SK-N-DZ (cell line): ENCODE measurements at regions not wholly inside any gene's neighbourhood (a gene's known extent, or its start where the extent isn't known, plus 50 kb on each side); places are given as distances from the start of the nearest gene placed in this dataset.
A peak's percentile ranks its signal among the peaks of the same experiment; 100 is the strongest.
"Not testable (repeated sequence)": the region's sequence is repeated elsewhere in the genome, so short reads cannot be mapped to it uniquely, and the experiment has no call there.

Experiments used
- DNase-seq: peaks from one replicate; pipeline ENCODE4 v3.0.0-alpha.2; 2015; ENCODE audit warnings: low spot score

DNA sequence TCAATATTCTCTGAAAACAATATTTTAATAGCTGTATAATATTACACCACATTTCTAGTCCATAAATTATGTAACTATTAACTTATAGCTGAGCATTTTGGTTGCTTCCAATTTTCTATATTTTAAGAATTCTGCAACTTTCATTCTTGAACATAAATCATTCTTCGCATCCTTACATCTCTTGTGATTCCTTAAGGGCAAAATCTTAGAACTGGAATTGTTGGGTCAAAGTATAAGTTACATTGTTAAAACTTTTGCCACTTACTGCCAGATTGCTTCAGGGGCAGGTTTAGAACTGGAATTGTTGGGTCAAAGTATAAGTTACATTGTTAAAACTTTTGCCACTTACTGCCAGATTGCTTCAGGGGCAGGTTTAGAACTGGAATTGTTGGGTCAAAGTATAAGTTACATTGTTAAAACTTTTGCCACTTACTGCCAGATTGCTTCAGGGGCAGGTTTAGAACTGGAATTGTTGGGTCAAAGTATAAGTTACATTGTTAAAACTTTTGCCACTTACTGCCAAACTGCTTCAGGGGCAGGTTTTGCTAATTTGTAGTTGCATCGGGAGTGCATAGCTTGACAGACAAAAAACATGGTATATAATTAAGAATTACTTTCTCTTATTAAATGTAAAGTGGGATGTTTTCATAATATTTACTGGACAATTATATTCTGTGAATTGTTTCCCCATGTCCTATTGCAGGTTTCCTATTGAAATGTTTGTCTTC, 179.9 kb upstream of the OR13F1 start:
- DNase-seq = not testable (repeated sequence)

- no peak for DNase-seq
Observed at GRCh38 chr9:104326912-104327311, 177.2 kb upstream of the OR13F1 start.

- no peak for DNase-seq
Observed at GRCh38 chr9:104329245-104329644, 174.8 kb upstream of the OR13F1 start.

DNA sequence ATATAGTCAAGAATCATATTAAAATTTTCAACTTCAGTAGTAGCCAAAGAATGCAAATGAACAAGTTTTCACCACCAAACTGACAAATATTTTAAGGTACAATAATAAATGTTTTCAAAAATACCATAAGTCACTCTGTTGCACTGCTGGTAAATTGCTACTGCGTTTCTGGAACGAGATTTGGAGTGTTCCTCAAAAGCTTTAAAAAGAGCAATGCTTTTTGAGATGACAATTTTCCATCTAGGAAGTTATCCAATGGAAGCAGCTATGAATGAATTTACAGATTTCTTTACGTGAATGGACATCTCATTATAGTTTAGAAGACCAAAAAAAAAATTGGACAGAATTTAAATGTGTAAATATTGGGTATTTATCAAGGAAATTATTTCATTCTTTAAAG, 173.2 kb upstream of the OR13F1 start:
- DNase-seq = no peak

DNA sequence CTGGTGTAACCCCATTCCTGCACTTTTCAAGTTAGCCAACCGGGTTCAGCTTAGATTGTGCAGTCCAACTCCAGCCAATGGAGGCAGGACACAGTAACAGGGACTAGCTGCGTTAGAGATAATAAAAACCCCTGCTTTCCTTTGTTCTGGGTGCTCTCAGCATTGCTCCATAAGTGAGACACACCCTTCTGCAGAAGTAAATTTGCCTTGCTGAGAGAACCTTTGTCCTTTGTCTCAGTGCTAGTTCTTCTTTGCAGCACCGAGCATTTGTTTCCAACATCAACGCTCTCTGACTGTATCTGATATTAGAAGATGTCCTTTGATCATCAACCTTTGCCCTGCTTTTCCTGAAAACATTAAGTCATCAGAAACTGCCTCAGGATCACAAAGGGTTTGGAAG, 169.5 kb upstream of the OR13F1 start:
- DNase-seq = no peak

DNA sequence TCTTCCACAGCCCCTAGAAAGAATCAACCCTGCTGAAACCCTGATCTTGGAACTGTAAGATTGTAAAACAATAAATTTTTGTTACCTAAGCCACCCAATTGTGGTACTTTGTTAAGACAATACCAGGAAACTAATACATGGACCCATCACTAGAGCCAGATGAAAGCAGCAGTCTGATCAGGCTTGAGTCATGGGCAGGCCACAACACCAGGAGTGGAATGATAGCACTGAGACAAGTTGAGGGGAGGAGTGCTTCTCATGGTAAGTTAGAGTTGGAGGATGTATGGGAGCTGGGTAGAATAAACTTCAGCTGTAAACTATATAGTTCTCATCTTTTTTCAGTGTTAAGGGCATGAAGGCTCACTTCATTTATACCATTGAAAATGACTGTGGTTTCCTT, 164.4 kb upstream of the OR13F1 start:
- DNase-seq = no peak

GRCh38 chr9:104342552-104342951, 161.5 kb upstream of the OR13F1 start:
- DNase-seq = no peak

DNA sequence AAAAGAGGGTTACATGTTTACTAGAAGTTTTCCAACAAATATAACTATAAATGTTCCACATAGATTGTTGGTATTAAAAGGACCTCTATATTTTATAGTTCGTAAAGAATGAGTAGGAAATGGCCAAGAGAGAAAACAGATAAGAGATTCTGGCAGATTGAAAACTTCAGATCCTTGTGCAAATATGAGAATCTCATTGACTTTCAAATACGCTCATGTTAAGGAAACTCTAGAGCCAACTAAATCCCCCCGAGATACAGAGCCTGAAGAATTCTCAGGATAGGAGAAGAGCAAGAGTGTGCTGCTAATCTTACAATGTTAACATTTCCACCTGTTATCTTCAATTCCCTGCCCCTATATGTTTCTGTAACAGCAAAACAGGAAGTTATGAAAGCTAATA, 159.0 kb upstream of the OR13F1 start:
- DNase-seq = no peak

DNA sequence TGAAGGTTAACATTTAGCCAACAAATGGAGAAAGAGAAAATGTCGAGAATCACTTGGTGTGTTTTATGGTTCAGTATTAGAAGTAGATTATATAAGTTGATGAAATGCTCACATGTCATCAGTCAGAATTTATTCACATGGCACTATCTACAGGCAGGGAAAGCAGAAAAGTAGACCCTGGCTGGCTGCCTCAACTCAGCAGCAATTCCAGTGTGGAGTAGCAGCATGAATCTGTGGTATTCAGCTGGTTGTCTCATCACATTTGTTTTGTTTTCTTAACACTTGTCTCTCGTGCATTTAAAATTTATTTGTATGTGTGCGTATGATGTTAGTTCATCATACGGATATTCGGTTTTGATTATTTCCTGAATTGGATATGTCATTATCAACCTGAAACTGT, 153.5 kb upstream of the OR13F1 start:
- DNase-seq = no peak

DNA sequence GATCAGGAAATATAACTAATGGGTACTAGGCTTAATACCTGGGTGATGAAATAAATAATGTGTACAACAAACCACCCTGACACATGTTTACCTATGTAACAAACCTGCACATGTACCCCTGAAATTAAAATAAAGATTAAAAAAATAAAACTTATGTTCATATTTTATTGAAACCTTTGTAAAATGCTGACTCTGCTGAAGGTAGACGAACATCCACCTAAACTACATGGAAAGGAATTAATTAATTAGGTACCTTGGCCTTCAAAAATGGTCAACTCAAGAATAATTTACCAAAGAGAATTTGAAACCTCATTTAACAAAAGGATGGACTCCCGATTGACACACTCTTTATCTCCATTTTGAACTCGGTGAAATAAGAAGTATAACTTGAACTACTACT, 152.3 kb upstream of the OR13F1 start:
- no peak for DNase-seq

GRCh38 chr9:104361207-104361606, 142.9 kb upstream of the OR13F1 start:
- peak; percentile 2 for DNase-seq

GRCh38 chr9:104362912-104363472, 141.1 kb upstream of the OR13F1 start:
- DNase-seq = no peak

DNA sequence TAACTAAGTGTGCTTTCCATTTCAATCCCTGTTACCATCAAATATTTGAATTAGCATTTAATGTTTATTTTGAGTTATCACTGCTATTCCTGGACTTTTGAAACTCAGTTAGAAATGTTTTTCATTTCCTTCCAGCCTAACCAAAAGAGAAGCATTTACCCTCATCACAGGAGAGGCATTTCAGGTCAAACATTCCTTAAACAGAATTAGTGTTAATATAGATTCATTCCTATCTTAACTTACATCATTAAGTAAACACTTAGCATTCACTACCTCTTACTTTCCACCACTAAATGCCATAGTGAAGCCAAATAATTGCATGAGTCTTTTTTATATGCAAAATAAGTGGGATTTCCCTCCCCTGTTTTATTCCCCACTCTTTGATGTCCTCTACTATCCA, 136.6 kb upstream of the OR13F1 start:
- DNase-seq = no peak

DNA sequence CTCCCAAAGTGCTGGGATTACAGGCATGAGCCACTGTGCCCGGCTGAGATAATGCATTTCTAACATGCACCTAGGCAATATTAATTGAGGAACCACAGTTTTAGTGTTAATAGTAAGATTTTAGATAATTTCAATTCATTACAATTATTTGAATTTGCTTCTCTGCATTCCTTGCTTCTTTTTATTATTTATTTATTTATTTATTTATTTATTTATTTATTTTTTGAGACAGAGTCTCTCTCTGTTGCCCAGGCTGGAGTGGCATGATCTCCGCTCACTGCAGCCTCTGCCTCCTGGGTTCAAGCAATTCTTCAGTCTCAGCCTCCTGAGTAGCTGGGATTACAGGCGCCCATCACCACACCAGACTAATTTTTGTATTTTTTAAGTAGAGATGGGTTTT, 135.7 kb upstream of the OR13F1 start:
- DNase-seq = not testable (repeated sequence)

- peak; percentile 2 for DNase-seq
Observed at GRCh38 chr9:104374711-104375110, 129.4 kb upstream of the OR13F1 start.

DNA sequence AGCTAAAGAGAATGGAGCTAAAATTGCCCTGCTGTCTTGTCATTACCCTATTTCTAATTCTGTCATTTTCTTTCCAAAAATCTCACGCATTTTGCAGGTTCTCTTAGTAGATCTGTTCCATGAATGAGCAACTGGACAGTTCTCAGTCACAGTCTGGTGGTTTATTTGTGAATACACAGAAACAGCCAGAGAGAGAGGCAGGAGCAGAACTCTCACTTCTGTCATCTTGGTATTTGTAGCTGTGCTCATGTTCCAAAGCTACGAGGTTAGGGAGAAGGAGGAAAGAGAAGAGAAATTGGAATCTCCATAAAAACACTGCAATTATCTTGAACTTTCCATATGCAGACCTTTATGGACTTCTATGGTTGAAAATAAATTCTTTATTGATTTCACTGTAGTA, 118.0 kb upstream of the OR13F1 start:
- DNase-seq = no peak

DNA sequence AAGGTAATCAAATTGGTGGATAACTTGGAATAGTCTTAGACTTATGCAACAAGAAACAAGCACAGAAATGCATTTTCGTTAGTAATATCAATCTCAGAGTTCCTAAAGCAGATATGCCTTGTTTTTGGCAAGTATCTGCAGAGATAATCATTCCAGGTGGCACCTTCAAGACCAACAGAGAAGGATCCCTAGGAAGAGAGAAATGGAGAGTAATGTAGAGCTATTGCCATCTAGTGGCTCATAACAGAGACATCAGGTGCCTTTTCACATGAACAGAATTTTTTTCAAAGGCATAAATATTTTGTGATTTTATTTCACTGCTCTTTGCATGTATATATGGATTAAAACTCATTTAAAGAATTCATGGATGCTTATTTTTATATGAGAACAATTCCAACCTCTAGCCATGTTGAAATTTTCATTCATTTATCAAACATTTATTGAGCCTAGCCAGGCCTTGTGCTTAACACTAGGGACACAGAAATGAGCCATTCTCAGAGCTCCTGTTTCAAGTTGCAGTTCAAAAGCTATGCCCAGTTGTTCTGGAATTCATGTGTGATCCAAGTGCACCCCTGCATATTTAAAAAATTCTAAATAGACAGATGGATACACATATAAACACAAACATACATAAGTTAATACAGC, 117.5 kb upstream of the OR13F1 start:
- DNase-seq = peak; percentile 24

GRCh38 chr9:104388071-104388470, 116.0 kb upstream of the OR13F1 start:
- no peak for DNase-seq

GRCh38 chr9:104389341-104389740, 114.7 kb upstream of the OR13F1 start:
- DNase-seq = no peak

GRCh38 chr9:104394901-104395300, 109.2 kb upstream of the OR13F1 start:
- not testable (repeated sequence) for DNase-seq

DNA sequence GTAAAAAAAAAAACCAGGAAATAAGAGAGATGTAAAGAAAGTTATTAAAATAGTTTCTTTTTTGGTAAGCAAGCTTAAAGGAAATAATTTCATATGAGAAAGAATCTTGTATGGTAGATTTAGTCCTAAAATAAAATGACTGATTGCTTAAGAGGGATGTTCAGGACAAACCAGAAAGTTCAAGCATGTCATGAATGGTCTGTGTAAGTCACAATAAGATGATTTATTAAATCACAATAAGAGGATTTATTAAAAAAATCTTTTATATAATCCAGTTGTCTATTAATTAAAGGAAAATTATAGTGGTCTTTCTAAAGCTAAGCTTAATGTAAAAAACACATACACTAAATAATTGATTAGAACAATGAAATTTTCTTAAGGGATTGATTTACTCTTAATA, 91.8 kb upstream of the OR13F1 start:
- DNase-seq = no peak

- DNase-seq = no peak
Observed at GRCh38 chr9:104416470-104416869, 87.6 kb upstream of the OR13F1 start.

DNA sequence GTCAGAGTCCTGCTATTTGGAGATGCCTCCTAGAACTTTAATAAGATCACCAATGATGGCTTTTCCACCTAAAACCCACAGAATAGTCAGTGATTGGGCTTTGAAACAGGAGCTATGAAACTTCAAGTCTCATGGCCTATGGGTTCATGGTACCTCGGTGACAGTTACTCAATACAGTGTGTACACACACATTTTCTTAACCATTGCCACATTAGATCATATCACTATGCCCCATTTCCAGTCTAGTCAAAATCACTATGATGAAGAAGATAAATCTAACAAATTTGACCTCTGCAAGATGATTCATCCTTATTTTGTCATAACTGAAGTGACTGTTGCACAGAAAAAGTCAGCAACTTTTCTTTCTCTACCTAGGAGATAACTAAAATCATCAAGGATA, 86.8 kb upstream of the OR13F1 start:
- DNase-seq = no peak
